ENCODE measurements at regions not wholly inside any gene's neighbourhood (a gene's known extent, or its start where the extent isn't known, plus 50 kb on each side); places are given as distances from the start of the nearest gene placed in this dataset.

DNA sequence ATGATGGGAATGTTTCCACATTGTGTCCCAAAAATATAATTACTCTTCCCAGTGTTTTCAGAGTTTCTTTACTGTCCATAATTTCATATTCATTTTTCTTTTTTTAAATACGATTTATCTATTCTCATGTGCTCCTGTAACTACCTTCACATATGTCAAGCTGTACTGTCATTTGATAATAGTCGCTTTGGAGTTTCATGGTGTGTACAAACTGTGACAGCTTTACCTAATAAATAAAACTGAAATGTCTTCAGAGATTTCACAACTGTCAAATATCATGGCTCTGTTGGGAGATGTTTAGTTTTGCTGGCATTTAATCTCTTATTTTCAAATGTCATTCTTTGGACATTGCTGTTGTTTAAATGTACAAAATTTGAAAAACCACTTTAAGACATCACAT lies 450.2 kb downstream of the TLL1 start:
- Mint-ChIP-seq H3K27me3 (ENCODE audit: low read depth) (no peaks in the 10 kb centered on the region), H3K9me3 (peaks cover 8 to 9% of the 10 kb centered on the region in 2 donors), H3K4me1 (ENCODE audit: low read depth) (no peaks in the 10 kb centered on the region), H3K36me3 (ENCODE audit: insufficient read depth in 2 of 2) (no peaks in the 10 kb centered on the region), H3K4me3 (no peak overlapping the region), H3K27ac (no peak overlapping the region)
- ATAC-seq (replicated peaks in 1 of 2): no peak
- no peak for DNase-seq

DNA sequence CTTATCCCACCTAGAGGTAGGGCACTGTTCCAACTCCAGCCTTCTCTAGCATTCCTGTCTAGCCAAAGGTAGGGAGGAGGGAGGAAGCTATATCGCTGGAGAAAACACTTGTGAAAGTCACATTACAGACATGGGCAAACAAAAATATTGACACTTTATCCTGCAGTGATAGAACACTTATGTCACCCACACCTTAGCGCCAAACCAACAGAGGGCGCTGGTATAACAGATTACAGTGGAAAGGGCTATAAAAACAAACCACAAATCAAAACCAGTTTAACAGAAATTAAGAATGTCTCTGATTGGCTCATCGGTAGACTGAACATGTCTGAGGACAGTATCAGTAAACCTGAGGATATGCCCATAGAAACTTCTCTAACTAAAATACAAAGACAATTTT lies 451.3 kb downstream of the TLL1 start:
- Mint-ChIP-seq H3K27me3 (ENCODE audit: low read depth) (no peaks in the 10 kb centered on the region), H3K9me3 (peaks cover 3 to 6% of the 10 kb centered on the region in 2 donors), H3K4me1 (ENCODE audit: low read depth) (no peaks in the 10 kb centered on the region), H3K36me3 (ENCODE audit: insufficient read depth in 2 of 2) (no peaks in the 10 kb centered on the region), H3K4me3 (no peak overlapping the region), H3K27ac (no peak overlapping the region)
- no peak for ATAC-seq (replicated peaks in 1 of 2)
- no peak for DNase-seq

- H3K4me3 Mint-ChIP-seq: no peak overlapping the region
- no peak for ATAC-seq (replicated peaks in 1 of 2)
- peaks cover 4 to 8% of the 10 kb centered on the region in 2 donors for H3K9me3 Mint-ChIP-seq
- no peaks in the 10 kb centered on the region for H3K27me3 Mint-ChIP-seq (ENCODE audit: low read depth)
- H3K36me3 Mint-ChIP-seq (ENCODE audit: insufficient read depth in 2 of 2): no peaks in the 10 kb centered on the region
- DNase-seq: no peak
- H3K27ac Mint-ChIP-seq: no peak overlapping the region
- no peaks in the 10 kb centered on the region for H3K4me1 Mint-ChIP-seq (ENCODE audit: low read depth)
Observed at GRCh38 chr4:166335256-166335938, 462.4 kb downstream of the TLL1 start.

DNA sequence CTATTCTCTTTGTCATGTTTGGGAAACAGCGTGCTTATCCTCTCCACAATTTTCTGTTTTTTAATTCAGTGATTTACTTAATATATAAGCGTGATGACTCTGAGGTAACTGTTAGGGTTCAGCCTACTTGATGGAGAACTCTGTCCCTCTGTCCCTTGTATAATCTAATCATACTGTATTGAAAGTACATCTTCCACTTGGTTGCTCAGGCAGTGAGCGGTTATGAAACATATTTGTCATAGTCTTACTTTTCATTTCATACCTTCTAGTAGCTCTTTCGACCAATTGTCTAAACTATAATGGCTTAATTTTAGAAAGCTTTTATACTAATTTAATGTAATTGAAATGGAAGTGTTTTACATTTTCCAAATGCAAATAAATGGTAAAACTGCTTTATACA lies 469.0 kb downstream of the TLL1 start:
- no peaks in the 10 kb centered on the region for H3K27me3 Mint-ChIP-seq (ENCODE audit: low read depth)
- DNase-seq (no peak), ATAC-seq (replicated peaks in 1 of 2) (no peak)
- no peak overlapping the region for H3K4me3 Mint-ChIP-seq
- H3K27ac Mint-ChIP-seq: no peak overlapping the region
- H3K4me1 Mint-ChIP-seq (ENCODE audit: low read depth): no peaks in the 10 kb centered on the region
- peaks cover 0 to 6% of the 10 kb centered on the region in 2 donors for H3K9me3 Mint-ChIP-seq
- peaks cover 0 to 1% of the 10 kb centered on the region in 2 donors for H3K36me3 Mint-ChIP-seq (ENCODE audit: insufficient read depth in 2 of 2)

DNA sequence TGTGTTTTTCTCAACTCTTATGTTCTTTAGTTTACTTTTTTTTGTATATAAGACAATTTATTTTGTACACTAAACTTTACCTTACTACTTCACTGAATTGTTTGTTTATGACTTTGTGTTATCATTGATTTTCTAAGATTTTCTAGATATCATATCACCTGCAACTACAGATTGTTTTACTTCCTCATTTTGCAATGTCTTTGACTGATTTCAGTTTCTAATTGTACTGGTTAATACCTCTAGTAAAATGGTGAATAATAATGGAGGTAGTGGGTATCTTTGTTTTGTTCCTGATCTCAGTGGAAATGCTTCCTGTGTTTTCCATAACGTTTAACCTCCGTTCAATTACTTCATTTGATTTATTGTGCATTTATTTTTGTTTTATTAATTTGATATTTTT lies 490.2 kb downstream of the TLL1 start:
- H3K36me3 Mint-ChIP-seq (ENCODE audit: insufficient read depth in 2 of 2): no peaks in the 10 kb centered on the region
- DNase-seq (no peak), ATAC-seq (replicated peaks in 1 of 2) (no peak)
- no peak overlapping the region for H3K27ac Mint-ChIP-seq
- H3K27me3 Mint-ChIP-seq (ENCODE audit: low read depth): no peaks in the 10 kb centered on the region
- H3K4me1 Mint-ChIP-seq (ENCODE audit: low read depth): no peaks in the 10 kb centered on the region
- no peak overlapping the region for H3K4me3 Mint-ChIP-seq
- H3K9me3 Mint-ChIP-seq: peaks cover 2 to 5% of the 10 kb centered on the region in 2 donors

DNA sequence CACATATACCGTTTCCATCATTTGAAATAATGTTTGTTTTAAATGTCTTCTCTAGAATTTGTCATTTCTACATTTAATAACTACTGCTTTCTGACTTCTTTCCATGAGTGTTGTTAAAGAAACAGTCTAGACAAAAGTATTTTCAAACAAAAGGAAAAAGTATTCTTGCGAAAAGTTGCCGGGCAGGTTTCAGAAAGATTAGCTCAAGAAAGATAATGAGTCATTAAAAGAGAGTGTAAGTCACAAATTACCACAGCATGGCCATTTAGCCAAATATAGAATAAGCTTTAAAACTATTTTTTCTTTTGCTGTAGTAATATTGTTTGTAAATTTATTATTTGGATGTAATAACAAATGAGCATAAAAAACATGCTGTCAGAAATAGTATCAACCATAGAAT lies 493.0 kb downstream of the TLL1 start:
- H3K27ac Mint-ChIP-seq: no peak overlapping the region
- peaks cover 0 to under 1% of the 10 kb centered on the region in 2 donors for H3K36me3 Mint-ChIP-seq (ENCODE audit: insufficient read depth in 2 of 2)
- peaks cover 6 to 8% of the 10 kb centered on the region in 2 donors for H3K9me3 Mint-ChIP-seq

GRCh38 chr4:166377578-166377977 lies 504.5 kb downstream of the TLL1 start:
- DNase-seq (no peak), ATAC-seq (replicated peaks in 1 of 2) (no peak)
- Mint-ChIP-seq H3K27ac (no peak overlapping the region), H3K36me3 (ENCODE audit: insufficient read depth in 2 of 2) (peaks cover 0 to 3% of the 10 kb centered on the region in 2 donors), H3K4me3 (no peak overlapping the region), H3K4me1 (ENCODE audit: low read depth) (no peaks in the 10 kb centered on the region), H3K9me3 (peaks cover 18 to 28% of the 10 kb centered on the region in 2 donors), H3K27me3 (ENCODE audit: low read depth) (no peaks in the 10 kb centered on the region)

More for the DNA sequence above, 493.0 kb downstream of the TLL1 start:
- DNase-seq (no peak), ATAC-seq (replicated peaks in 1 of 2) (no peak)
- Mint-ChIP-seq H3K4me1 (ENCODE audit: low read depth) (no peaks in the 10 kb centered on the region), H3K27me3 (ENCODE audit: low read depth) (no peaks in the 10 kb centered on the region), H3K4me3 (no peak overlapping the region)

- Mint-ChIP-seq H3K4me1 (ENCODE audit: low read depth) (no peaks in the 10 kb centered on the region), H3K9me3 (peaks cover 3 to 6% of the 10 kb centered on the region in 2 donors), H3K36me3 (ENCODE audit: insufficient read depth in 2 of 2) (peaks cover 0 to 1% of the 10 kb centered on the region in 2 donors), H3K4me3 (no peak overlapping the region), H3K27me3 (ENCODE audit: low read depth) (no peaks in the 10 kb centered on the region), H3K27ac (no peak overlapping the region)
- DNase-seq (no peak), ATAC-seq (replicated peaks in 1 of 2) (no peak)
Observed at GRCh38 chr4:166386491-166387360, 513.7 kb downstream of the TLL1 start.

- ATAC-seq (replicated peaks in 1 of 2) (no peak), DNase-seq (no peak)
- Mint-ChIP-seq H3K27ac (no peak overlapping the region), H3K36me3 (ENCODE audit: insufficient read depth in 2 of 2) (no peaks in the 10 kb centered on the region), H3K9me3 (peaks cover 4 to 5% of the 10 kb centered on the region in 2 donors), H3K4me1 (ENCODE audit: low read depth) (no peaks in the 10 kb centered on the region), H3K4me3 (no peak overlapping the region), H3K27me3 (ENCODE audit: low read depth) (no peaks in the 10 kb centered on the region)
Observed at GRCh38 chr4:166391501-166391900, 518.5 kb downstream of the TLL1 start.

DNA sequence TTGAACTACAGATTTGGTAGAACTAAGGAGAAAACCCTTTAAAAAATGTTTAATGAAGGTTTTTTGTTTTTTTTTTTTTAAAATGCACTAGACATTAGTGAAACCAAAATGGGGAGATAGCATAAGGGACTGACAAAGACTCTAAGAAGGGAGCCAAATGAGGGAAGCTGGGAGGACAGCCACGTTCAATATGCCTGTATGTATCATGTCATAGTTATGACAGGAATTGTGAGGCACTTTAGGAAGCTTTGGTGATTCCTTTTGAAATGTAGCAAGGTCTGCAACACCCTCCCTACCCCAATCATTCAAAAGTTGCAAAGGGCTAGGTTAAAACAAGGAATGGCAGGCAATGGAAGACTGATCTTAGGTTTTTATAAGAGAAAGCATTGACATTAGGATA lies 526.0 kb downstream of the TLL1 start:
- Mint-ChIP-seq H3K4me3 (no peak overlapping the region), H3K27ac (no peak overlapping the region), H3K27me3 (ENCODE audit: low read depth) (no peaks in the 10 kb centered on the region), H3K9me3 (peaks cover 0 to under 1% of the 10 kb centered on the region in 2 donors), H3K36me3 (ENCODE audit: insufficient read depth in 2 of 2) (no peaks in the 10 kb centered on the region), H3K4me1 (ENCODE audit: low read depth) (no peaks in the 10 kb centered on the region)
- ATAC-seq (replicated peaks in 1 of 2) (no peak), DNase-seq (no peak)

GRCh38 chr4:166400270-166400894 lies 527.3 kb downstream of the TLL1 start:
- Mint-ChIP-seq H3K36me3 (ENCODE audit: insufficient read depth in 2 of 2) (no peaks in the 10 kb centered on the region), H3K4me1 (ENCODE audit: low read depth) (no peaks in the 10 kb centered on the region), H3K4me3 (no peak overlapping the region), H3K27me3 (ENCODE audit: low read depth) (no peaks in the 10 kb centered on the region), H3K27ac (no peak overlapping the region), H3K9me3 (peaks cover 0 to under 1% of the 10 kb centered on the region in 2 donors)
- ATAC-seq (replicated peaks in 1 of 2): no peak
- no peak for DNase-seq

DNA sequence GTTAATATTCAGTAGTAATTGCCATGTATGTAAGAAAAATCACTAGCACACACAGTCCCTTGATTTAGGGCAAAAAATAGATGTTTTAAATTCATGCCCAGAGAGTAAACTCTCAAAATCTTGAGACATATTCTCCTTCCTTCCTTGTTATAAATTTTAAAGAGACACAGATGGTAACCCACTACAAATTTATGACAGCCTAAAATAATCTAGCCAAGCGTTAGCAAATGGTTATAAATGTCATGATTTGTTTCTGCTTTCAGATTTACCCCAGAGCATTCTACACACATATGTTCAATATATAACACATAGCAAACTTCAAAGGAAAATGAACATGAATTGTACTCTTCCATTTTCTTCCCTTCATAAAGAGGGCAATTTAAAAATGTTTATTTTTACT lies 540.3 kb downstream of the TLL1 start:
- Mint-ChIP-seq H3K27ac (no peak overlapping the region), H3K9me3 (peaks cover 4 to 7% of the 10 kb centered on the region in 2 donors), H3K27me3 (ENCODE audit: low read depth) (no peaks in the 10 kb centered on the region), H3K36me3 (ENCODE audit: insufficient read depth in 2 of 2) (no peaks in the 10 kb centered on the region), H3K4me3 (no peak overlapping the region), H3K4me1 (ENCODE audit: low read depth) (no peaks in the 10 kb centered on the region)
- ATAC-seq (replicated peaks in 1 of 2) (no peak), DNase-seq (no peak)

GRCh38 chr4:166414431-166414830 lies 541.4 kb downstream of the TLL1 start:
- ATAC-seq (replicated peaks in 1 of 2): no peak
- DNase-seq: no peak
- H3K27ac Mint-ChIP-seq: no peak overlapping the region

More at GRCh38 chr4:166414431-166414830, 541.4 kb downstream of the TLL1 start:
- H3K4me1 Mint-ChIP-seq (ENCODE audit: low read depth): no peaks in the 10 kb centered on the region
- no peak overlapping the region for H3K4me3 Mint-ChIP-seq
- peaks cover 7% of the 10 kb centered on the region in 2 donors for H3K9me3 Mint-ChIP-seq
- H3K36me3 Mint-ChIP-seq (ENCODE audit: insufficient read depth in 2 of 2): no peaks in the 10 kb centered on the region
- no peaks in the 10 kb centered on the region for H3K27me3 Mint-ChIP-seq (ENCODE audit: low read depth)
